HG03565 (cell line): ENCODE measurements at regions not wholly inside any gene's neighbourhood (a gene's known extent, or its start where the extent isn't known, plus 50 kb on each side); places are given as distances from the start of the nearest gene placed in this dataset.
"Not testable (repeated sequence)": the region's sequence is repeated elsewhere in the genome, so short reads cannot be mapped to it uniquely, and the experiment has no call there.

Source experiments
- ATAC-seq: cut with Tn5 transposase; IDR thresholded peaks from one replicate; pipeline ENCODE4 v1.9.1; 2021; ENCODE audit warnings: mild to moderate bottlenecking, moderate library complexity; ENCODE audit not compliant: unreplicated experiment

DNA sequence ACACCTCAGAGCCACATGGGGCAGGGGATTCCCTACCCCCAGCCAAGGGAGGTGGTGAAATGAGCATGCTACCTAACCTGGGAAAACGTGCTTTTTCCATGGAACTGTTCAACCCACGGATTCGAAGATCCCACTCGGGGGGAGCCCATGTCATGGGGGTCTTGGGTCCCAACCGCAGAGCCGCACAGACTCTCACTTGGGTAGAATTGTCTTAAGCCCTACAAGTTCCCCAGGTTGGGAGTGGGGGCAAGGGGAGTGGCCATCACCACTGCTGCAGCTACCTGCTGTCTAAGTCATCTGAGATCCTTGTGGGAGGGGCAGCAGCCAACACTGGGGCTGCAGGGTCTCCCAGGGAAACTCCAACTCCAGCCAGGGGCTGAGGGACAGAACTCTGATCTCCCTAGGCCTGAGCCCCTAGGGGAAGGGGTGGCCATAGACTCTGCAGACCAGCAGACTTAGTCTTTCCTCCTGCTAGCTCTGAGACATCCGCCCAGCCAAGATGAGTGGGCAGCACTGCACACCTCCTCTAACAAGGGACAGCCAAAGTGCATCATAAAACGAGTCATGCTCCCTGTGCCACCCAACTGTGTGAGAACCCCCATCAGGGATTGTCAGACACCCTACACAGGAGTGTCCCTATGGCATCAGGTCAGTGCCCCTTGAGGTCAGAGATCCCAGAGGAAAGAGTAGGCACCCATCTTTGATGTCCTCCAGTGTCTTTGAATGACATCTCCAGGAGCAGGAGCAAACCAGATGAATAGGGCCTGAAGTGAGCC lies 610.4 kb upstream of the SLITRK6 start:
- ATAC-seq, result no peak

- ATAC-seq, result no peak
These were observed 626.1 kb upstream of the SLITRK6 start for GRCh38 chr13:86425170-86425815.

DNA sequence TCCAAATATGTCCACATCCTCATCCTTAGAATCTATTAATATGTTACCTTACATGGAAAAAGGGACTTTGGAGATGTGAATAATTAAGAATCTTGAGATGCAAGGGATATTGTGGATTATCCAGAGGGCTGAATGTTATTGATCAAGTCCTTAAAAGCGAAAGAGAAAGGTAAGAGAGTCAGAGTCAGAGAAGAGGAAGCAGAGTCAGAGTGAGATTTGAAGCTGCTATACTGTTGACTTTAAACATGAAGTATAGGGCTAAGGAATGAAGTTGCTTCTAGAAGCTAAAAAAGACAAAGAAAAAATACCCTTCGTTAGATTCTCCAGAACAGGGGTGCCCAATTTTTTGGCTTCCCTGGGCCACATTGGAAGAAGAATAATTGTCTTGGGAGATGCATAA lies 627.2 kb upstream of the SLITRK6 start:
- no peak for ATAC-seq

DNA sequence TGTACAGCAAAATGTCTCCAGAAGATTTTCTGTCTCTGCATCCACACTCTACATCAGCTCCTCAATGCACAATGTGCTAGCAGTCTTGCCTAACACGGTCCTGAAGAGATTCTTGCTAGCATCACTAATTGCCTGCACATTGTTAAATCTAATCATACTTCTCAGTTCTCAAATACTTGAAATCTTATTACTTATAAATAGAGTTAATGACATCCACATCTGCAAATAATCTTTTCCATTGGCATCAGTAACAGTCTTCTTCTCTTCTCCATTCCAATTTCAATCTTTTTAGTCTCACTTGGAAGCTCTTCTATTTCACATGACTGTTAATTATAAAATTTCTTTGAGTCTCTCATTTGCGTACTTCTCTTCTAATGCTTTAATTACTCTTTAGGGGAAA lies 630.5 kb upstream of the SLITRK6 start:
- ATAC-seq, result no peak

GRCh38 chr13:86438034-86438433 lies 638.8 kb upstream of the SLITRK6 start:
- ATAC-seq, result no peak

GRCh38 chr13:86445206-86445605 lies 646.0 kb upstream of the SLITRK6 start:
- no peak for ATAC-seq

GRCh38 chr13:86445672-86446071 lies 646.5 kb upstream of the SLITRK6 start:
- no peak for ATAC-seq

DNA sequence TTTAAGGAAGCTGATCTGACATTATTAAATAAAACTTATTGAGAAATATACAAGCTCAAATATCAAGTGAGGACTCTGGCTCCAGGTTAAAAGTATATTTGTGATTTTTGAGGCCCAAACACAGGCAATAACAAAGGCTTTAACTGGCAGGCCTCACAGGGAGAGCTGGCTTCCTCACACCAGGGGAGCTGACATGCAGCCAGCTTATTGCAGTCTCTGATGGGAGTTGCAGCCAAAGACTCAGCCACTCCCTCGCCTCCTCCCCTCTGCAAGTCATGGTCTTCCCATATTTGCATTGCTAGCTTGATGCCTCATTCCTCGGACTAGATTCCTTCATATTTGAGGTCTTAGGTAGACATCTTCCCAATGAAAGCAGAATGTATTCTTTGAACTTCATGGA lies 647.1 kb upstream of the SLITRK6 start:
- no peak for ATAC-seq

GRCh38 chr13:86447479-86447878 lies 648.3 kb upstream of the SLITRK6 start:
- no peak for ATAC-seq

GRCh38 chr13:86462011-86462410 lies 662.8 kb upstream of the SLITRK6 start:
- no peak for ATAC-seq

DNA sequence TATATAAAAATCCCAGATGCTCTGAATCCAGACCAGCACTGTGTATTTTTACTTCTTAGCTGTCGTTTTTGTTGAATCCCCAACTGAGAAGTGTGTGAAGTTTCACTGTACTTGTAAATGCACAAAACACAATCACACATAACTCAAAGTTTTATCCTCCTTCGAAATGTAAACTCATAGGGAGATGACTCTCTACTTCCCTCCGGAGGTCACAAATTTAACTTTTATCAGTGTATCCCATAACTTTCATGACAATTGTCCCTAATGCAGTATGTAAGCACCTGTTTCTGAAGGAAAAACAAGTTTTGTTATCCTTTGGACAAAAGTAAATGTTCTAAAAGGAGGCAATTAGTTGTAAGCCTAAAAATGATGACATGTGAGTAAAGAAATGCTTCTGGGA lies 665.0 kb upstream of the SLITRK6 start:
- ATAC-seq, result no peak

GRCh38 chr13:86474971-86475370 lies 675.8 kb upstream of the SLITRK6 start:
- ATAC-seq, result no peak

DNA sequence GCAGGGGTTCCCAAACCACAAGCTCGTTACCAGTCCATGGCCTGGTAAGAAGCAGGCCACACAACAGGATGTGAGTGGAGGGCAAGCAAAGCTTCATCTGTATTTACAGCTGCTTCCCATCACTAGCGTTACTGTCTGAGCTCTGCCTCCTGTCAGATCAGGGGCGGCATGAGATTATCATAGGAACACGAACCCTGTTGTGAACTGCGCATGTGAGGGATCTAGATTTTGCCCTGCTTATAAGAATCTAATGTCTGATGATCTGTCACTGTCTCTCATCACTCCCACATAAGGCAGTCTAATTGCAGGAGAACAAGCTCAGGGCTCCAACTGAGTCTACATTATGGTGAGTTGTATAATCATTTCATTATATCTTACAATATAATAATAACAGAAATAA lies 677.4 kb upstream of the SLITRK6 start:
- no peak for ATAC-seq

DNA sequence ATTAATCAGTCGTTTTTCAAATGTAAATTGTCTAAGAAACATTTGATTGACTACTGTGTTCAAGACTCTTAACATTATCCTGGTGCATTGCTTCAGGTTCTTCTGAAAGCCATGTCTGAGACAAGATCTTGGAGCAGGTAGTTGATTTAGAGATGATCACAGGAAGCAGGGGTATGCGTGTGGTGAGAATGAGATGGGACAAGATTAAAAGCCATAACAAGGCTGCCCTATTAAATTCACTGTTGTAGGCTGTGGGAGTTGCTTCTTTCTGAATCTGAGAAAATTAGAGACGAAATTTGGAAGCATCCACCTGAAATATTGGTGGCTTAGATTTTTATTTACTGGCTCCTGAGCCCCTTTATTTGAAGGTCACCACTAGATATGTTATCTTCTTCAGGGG lies 687.4 kb upstream of the SLITRK6 start:
- no peak for ATAC-seq

DNA sequence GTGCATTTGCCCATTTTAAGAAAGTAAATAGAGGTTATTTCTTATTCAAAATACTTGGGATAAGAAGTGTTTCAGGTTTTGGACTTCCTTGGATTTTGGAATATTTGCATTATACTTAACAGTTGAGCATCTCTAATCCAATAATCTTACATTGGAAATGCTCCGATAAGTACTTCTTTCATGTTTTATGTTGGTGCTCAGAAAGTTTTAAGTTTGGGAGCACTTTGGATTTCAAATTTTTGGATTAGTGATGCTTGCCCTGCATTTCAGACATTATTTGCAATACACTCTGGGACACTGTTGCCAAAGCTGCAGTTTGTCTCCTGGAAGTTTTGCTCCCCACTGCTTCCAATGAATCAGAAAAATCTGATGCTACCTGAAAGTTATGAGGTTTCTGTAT lies 691.9 kb upstream of the SLITRK6 start:
- ATAC-seq, result no peak

GRCh38 chr13:86501931-86502330 lies 702.7 kb upstream of the SLITRK6 start:
- ATAC-seq, result not testable (repeated sequence)

- no peak for ATAC-seq
These were observed 711.6 kb upstream of the SLITRK6 start for GRCh38 chr13:86510792-86511191.

GRCh38 chr13:86541461-86541860 lies 742.2 kb upstream of the SLITRK6 start:
- no peak for ATAC-seq

GRCh38 chr13:86554066-86554465 lies 754.8 kb upstream of the SLITRK6 start:
- ATAC-seq, result no peak

DNA sequence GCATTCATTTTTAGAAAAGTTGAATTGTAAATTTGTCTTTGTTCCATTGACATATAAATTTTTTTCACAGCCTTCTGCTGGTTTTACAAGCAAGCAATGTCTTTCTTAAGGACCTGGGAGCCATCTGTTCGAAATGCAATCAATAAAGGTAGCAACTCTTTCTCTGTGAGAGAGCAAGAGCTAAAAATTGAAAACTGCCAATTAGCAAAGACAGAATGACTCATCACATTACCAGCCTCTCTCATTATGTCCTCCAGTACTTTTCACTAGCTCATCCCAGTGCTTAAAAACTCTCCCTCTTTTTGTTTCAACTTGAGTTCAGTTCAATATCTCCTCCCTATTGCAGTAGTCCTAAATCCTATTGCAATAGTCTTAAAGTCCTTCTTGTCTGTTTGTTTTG lies 760.7 kb upstream of the SLITRK6 start:
- ATAC-seq, result no peak

DNA sequence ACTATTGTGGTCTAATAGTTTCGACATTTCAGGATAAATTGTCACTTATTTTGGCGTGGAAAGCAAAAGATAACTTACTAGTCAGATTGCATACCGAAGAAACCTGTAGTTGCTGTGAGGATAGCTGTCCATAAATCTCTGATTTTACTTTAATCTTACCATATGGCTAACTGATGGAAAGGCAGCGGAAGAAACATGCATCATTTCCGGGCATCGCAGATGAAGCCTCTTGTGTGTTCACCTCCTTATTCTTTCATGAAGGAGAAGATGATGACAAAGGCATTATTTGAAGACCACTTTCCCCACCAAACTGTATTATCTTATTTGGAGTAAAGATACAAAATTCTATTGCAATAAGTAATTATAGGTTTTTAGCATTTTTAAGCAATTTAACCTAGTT lies 763.6 kb upstream of the SLITRK6 start:
- no peak for ATAC-seq

GRCh38 chr13:86563308-86563707 lies 764.1 kb upstream of the SLITRK6 start:
- no peak for ATAC-seq

DNA sequence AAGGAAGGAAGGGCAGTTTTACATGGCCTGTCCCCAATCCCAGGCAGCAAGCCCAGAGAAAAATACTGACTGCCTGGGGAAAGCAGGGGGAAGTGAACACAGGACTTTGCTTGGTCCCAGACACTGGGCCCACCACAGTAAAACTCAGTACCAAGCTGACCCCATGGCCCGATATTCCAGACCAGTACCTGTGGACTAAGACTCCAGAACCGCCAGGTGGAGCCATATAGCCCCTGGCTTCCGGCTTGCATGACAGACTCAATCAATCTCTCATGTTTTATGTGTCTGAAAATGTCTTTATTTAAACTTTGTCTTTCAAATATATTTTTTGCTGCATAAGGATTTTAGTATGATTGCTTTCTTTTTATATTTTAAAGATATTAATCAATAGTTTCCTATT lies 767.9 kb upstream of the SLITRK6 start:
- no peak for ATAC-seq
